SK-N-SH treated with all-trans-retinoic acid at 6 μM for 48 hours (cell line): ENCODE measurements at regions not wholly inside any gene's neighbourhood (a gene's known extent, or its start where the extent isn't known, plus 50 kb on each side); places are given as distances from the start of the nearest gene placed in this dataset.

ENCODE experiments used
- ARNTL ChIP-seq: fragments of 450-650 bp; formaldehyde crosslinking; IDR thresholded peaks from 2 replicates; pipeline ENCODE4 v1.5.0; 2020; ENCODE audit warnings: low read depth, mild to moderate bottlenecking, moderate library complexity, borderline replicate concordance
- CSDC2 ChIP-seq: fragments of 250-450 bp; sonication (Bioruptor Pico); IDR thresholded peaks from 2 replicates; pipeline ENCODE4 v1.5.0; 2020; ENCODE audit warnings: mild to moderate bottlenecking, moderate library complexity
- CSRNP3 ChIP-seq: fragments of 250-450 bp; sonication (Bioruptor Pico); IDR thresholded peaks from 2 replicates; pipeline ENCODE4 v1.5.1; 2021; ENCODE audit warnings: mild to moderate bottlenecking, moderate library complexity
- RARB ChIP-seq: fragments of 250-450 bp; sonication (Bioruptor Pico); IDR thresholded peaks from 2 replicates; pipeline ENCODE4 v1.8.0; 2021; ENCODE audit warnings: mild to moderate bottlenecking, moderate library complexity
- ZC3H10 ChIP-seq: fragments of 250-450 bp; sonication (Bioruptor Pico); IDR thresholded peaks from 2 replicates; pipeline ENCODE4 v1.5.1; 2021; ENCODE audit warnings: mild to moderate bottlenecking, moderate library complexity
- ZFP3 ChIP-seq: fragments of 250-450 bp; sonication (Bioruptor Pico); IDR thresholded peaks from 2 replicates; pipeline ENCODE4 v1.5.0; 2020; ENCODE audit warnings: mild to moderate bottlenecking, moderate library complexity
- ZFP30 ChIP-seq: fragments of 450-650 bp; formaldehyde crosslinking; IDR thresholded peaks from 2 replicates; pipeline ENCODE4 v1.5.0; 2022; ENCODE audit warnings: mild to moderate bottlenecking, moderate library complexity
- ZNF565 ChIP-seq: fragments of 450-650 bp; formaldehyde crosslinking; conservative IDR thresholded peaks from 2 replicates; pipeline ENCODE4 v1.5.0; 2020; ENCODE audit warnings: low read depth, mild to moderate bottlenecking, moderate library complexity
- ZNF8 ChIP-seq: fragments of 450-650 bp; formaldehyde crosslinking; IDR thresholded peaks from 2 replicates; pipeline ENCODE4 v1.5.0; 2020; ENCODE audit warnings: mild to moderate bottlenecking, moderate library complexity
- TF ChIP-seq, protein P1 (sequence below): fragments of 250-450 bp; sonication (Bioruptor Pico); IDR thresholded peaks from 2 replicates; pipeline ENCODE4 v1.8.0; 2020; ENCODE audit warnings: mild to moderate bottlenecking, moderate library complexity, borderline replicate concordance

DNA sequence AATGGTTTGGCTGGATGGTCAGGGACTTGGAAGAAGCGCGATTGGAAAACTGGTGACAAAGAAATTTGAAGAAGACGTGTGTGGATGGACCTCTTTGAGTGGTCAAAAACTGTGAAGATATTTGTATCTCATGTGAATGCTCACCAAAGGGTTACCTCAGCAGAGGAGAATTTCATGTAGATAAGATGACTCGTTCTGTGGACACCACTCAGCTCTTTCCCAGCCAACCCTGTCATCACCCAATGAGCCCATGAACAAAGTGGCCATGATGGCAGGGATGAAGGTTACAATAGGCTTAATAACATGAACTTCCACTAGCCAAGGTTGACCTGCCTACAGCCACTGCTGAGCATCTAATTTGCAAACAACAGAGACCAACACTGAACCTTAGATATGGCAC lies 248.3 kb downstream of the KCNE4 start:
- TF ChIP-seq, protein P1, sequence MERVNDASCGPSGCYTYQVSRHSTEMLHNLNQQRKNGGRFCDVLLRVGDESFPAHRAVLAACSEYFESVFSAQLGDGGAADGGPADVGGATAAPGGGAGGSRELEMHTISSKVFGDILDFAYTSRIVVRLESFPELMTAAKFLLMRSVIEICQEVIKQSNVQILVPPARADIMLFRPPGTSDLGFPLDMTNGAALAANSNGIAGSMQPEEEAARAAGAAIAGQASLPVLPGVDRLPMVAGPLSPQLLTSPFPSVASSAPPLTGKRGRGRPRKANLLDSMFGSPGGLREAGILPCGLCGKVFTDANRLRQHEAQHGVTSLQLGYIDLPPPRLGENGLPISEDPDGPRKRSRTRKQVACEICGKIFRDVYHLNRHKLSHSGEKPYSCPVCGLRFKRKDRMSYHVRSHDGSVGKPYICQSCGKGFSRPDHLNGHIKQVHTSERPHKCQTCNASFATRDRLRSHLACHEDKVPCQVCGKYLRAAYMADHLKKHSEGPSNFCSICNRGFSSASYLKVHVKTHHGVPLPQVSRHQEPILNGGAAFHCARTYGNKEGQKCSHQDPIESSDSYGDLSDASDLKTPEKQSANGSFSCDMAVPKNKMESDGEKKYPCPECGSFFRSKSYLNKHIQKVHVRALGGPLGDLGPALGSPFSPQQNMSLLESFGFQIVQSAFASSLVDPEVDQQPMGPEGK (CRISPR knock-in tag): no peak
- TF ChIP-seq ZNF565 (CRISPR knock-in tag) (no peak), ZC3H10 (CRISPR knock-in tag) (no peak), ZFP3 (CRISPR knock-in tag) (no peak), ARNTL (CRISPR knock-in tag) (no peak), RARB (CRISPR knock-in tag) (no peak), CSDC2 (no peak), CSRNP3 (CRISPR knock-in tag) (no peak), ZNF8 (no peak), ZFP30 (CRISPR knock-in tag) (no peak)
